IMR-90 (cell line): ENCODE measurements at regions not wholly inside any gene's neighbourhood (a gene's known extent, or its start where the extent isn't known, plus 50 kb on each side); places are given as distances from the start of the nearest gene placed in this dataset.

ENCODE experiments used
- ATAC-seq: fragments of 200-7000 bp; cut with Tn5 transposase; 2 replicates; pipeline ENCODE4 v1.9.1; 2020; ENCODE audit warnings: low read depth, mild to moderate bottlenecking, moderate library complexity
- BruUV-seq: library from RNA; stranded (reverse); fragments of 400-500 nt; replicated peaks from 2 replicates; lab custom pipeline; 2021; lab: Mats Ljungman, UMichigan
- CTCF ChIA-PET: fragments of 300-600 bp; formaldehyde crosslinking; extraction: SDS; loops from one replicate; lab custom pipeline; 2021; ENCODE audit warnings: antibody characterized with exemption; lab: Yijun Ruan, JAX
- POLR2A ChIA-PET: fragments of 300-600 bp; sonication (Branson Sonifier 250); formaldehyde crosslinking; loops from one replicate; lab custom pipeline; 2022; ENCODE audit warnings: antibody characterized with exemption; ENCODE audit not compliant: unreplicated experiment; lab: Charles Lee
- DNase-seq: peaks from one replicate; pipeline ENCODE4 v3.0.0; 2013
- H2AFZ ChIP-seq: replicated peaks from 2 replicates; pipeline ENCODE3; 2013; ENCODE audit warnings: low read length, mild to moderate bottlenecking; ENCODE audit not compliant: poor library complexity
- H2AK5ac ChIP-seq: 2 replicates; pipeline ENCODE4 v1.6.1; 2013; ENCODE audit warnings: low read depth, low read length, inconsistent platforms
- H2AK9ac ChIP-seq: replicated peaks from 2 replicates; pipeline ENCODE3; 2013; ENCODE audit warnings: mild to moderate bottlenecking, low read depth, low read length, moderate library complexity; ENCODE audit not compliant: poor library complexity
- H2BK120ac ChIP-seq: 2 replicates; pipeline ENCODE4 v1.6.1; 2013; ENCODE audit warnings: low read depth, low read length, inconsistent platforms
- H2BK15ac ChIP-seq: 3 replicates; pipeline ENCODE4 v1.6.1; 2013; ENCODE audit warnings: low read depth, low read length, inconsistent platforms
- H2BK20ac ChIP-seq: 2 replicates; pipeline ENCODE4 v1.6.1; 2013; ENCODE audit warnings: low read depth, mild to moderate bottlenecking, inconsistent platforms, low read length, moderate library complexity
- H2BK5ac ChIP-seq: 2 replicates; pipeline ENCODE4 v1.6.1; 2013; ENCODE audit warnings: mild to moderate bottlenecking, low read depth, low read length, inconsistent platforms; ENCODE audit not compliant: poor library complexity, severe bottlenecking
- H3K14ac ChIP-seq: replicated peaks from 2 replicates; pipeline ENCODE4 v1.6.1; 2013; ENCODE audit warnings: low read depth, low read length, inconsistent platforms
- H3K18ac ChIP-seq: 2 replicates; pipeline ENCODE4 v1.6.1; 2013; ENCODE audit warnings: low read depth, low read length, control low read depth
- H3K23ac ChIP-seq: 2 replicates; pipeline ENCODE4 v1.6.1; 2013; ENCODE audit warnings: low read depth, low read length, inconsistent platforms
- H3K27ac ChIP-seq: 2 replicates; pipeline ENCODE4 v1.5.1; 2013; ENCODE audit warnings: mild to moderate bottlenecking, control low read depth, low read length; ENCODE audit not compliant: insufficient read depth
- H3K27me3 ChIP-seq: 2 replicates; pipeline ENCODE4 v1.6.1; 2013; ENCODE audit warnings: low read length; ENCODE audit not compliant: control insufficient read depth, insufficient read depth
- H3K36me3 ChIP-seq: 2 replicates; pipeline ENCODE4 v1.6.1; 2013; ENCODE audit warnings: low read length, mixed read lengths; ENCODE audit not compliant: control insufficient read depth, insufficient read depth
- H3K4ac ChIP-seq: 2 replicates; pipeline ENCODE4 v1.6.1; 2013; ENCODE audit warnings: low read depth, low read length, inconsistent platforms
- H3K4me1 ChIP-seq: 2 replicates; pipeline ENCODE4 v1.6.1; 2013; ENCODE audit warnings: low read length, mixed read lengths; ENCODE audit not compliant: control insufficient read depth, insufficient read depth
- H3K4me2 ChIP-seq: 2 replicates; pipeline ENCODE4 v1.6.1; 2013; ENCODE audit warnings: low read depth, mild to moderate bottlenecking, control low read depth, low read length, moderate library complexity
- H3K4me3 ChIP-seq: 2 replicates; pipeline ENCODE4 v1.5.1; 2013; ENCODE audit warnings: low read depth, mild to moderate bottlenecking, control low read depth, low read length, moderate library complexity; ENCODE audit not compliant: insufficient read depth
- H3K56ac ChIP-seq: 2 replicates; pipeline ENCODE4 v1.6.1; 2013; ENCODE audit warnings: low read length, inconsistent platforms; ENCODE audit not compliant: insufficient read depth; ENCODE audit errors: extremely low read depth
- H3K79me1 ChIP-seq, 2 experiments: 2 replicates each; pipeline ENCODE4 v1.6.1; 2013; ENCODE audit warnings: low read length in 2 of 2, inconsistent platforms in 1 of 2, low read depth in 1 of 2
- H3K9ac ChIP-seq: 2 replicates; pipeline ENCODE4 v1.6.1; 2013; ENCODE audit warnings: low read depth, low read length, control low read depth
- H3K9me1 ChIP-seq: 2 replicates; pipeline ENCODE4 v1.6.1; 2013; ENCODE audit warnings: low read length, inconsistent platforms; ENCODE audit not compliant: insufficient read depth
- H3K9me3 ChIP-seq: 2 replicates; pipeline ENCODE4 v1.6.1; 2013; ENCODE audit warnings: low read length; ENCODE audit not compliant: control insufficient read depth, insufficient read depth
- H4K20me1 ChIP-seq: 2 replicates; pipeline ENCODE4 v1.6.1; 2013; ENCODE audit warnings: low read length, inconsistent platforms; ENCODE audit not compliant: insufficient read depth
- H4K5ac ChIP-seq: 2 replicates; pipeline ENCODE4 v1.6.1; 2013; ENCODE audit warnings: mild to moderate bottlenecking, low read depth, low read length, control low read depth
- H4K8ac ChIP-seq, 2 experiments: 2 replicates each; pipeline ENCODE4 v1.6.1; 2013; ENCODE audit warnings: low read depth in 2 of 2, low read length in 2 of 2, control low read depth in 1 of 2, inconsistent platforms in 1 of 2
- H4K91ac ChIP-seq: 2 replicates; pipeline ENCODE4 v1.6.1; 2013; ENCODE audit warnings: low read depth, low read length, inconsistent platforms; ENCODE audit not compliant: insufficient read depth
- BHLHE40 ChIP-seq: fragments of 150-350 bp; IDR thresholded peaks from 2 replicates; pipeline ENCODE4 v1.6.1; 2016; ENCODE audit warnings: mild to moderate bottlenecking, low read depth, low read length
- CEBPB ChIP-seq: IDR thresholded peaks from 2 replicates; pipeline ENCODE4 v1.6.1; 2012; ENCODE audit warnings: low read depth, low read length, improper control_type of control experiment
- CHD1 ChIP-seq: IDR thresholded peaks from 2 replicates; pipeline ENCODE4 v1.6.1; 2012; ENCODE audit warnings: low read depth, low read length, improper control_type of control experiment
- CTCF ChIP-seq: conservative IDR thresholded peaks from 2 replicates; pipeline ENCODE4 v1.5.1; 2012; ENCODE audit warnings: mild to moderate bottlenecking, low read depth, low read length, improper control_type of control experiment
- FOS ChIP-seq: fragments of 150-350 bp; IDR thresholded peaks from 2 replicates; pipeline ENCODE4 v1.6.1; 2016; ENCODE audit warnings: low read depth, low read length
- MAFK ChIP-seq: IDR thresholded peaks from 2 replicates; pipeline ENCODE4 v1.6.1; 2012; ENCODE audit warnings: low read depth, low read length, improper control_type of control experiment
- MAZ ChIP-seq: IDR thresholded peaks from 2 replicates; pipeline ENCODE4 v1.6.1; 2012; ENCODE audit warnings: low read depth, mild to moderate bottlenecking, low read length, improper control_type of control experiment, moderate library complexity, borderline replicate concordance
- MXI1 ChIP-seq: IDR thresholded peaks from 2 replicates; pipeline ENCODE4 v1.6.1; 2012; ENCODE audit warnings: low read depth, mild to moderate bottlenecking, low read length, moderate library complexity, borderline replicate concordance
- NFE2L2 ChIP-seq: fragments of 150-350 bp; IDR thresholded peaks from 2 replicates; pipeline ENCODE4 v1.6.1; 2016; ENCODE audit warnings: low read depth, mild to moderate bottlenecking, low read length
- POLR2A ChIP-seq: IDR thresholded peaks from 2 replicates; pipeline ENCODE4 v1.6.1; 2012; ENCODE audit warnings: mild to moderate bottlenecking, low read depth, low read length
- RAD21 ChIP-seq: IDR thresholded peaks from 2 replicates; pipeline ENCODE4 v1.6.1; 2012; ENCODE audit warnings: low read length, improper control_type of control experiment
- RCOR1 ChIP-seq: IDR thresholded peaks from 2 replicates; pipeline ENCODE4 v1.6.1; 2012; ENCODE audit warnings: mild to moderate bottlenecking, low read length, improper control_type of control experiment; ENCODE audit not compliant: insufficient replicate concordance
- RFX5 ChIP-seq: IDR thresholded peaks from 2 replicates; pipeline ENCODE4 v1.8.0; 2012; ENCODE audit warnings: low read depth, mild to moderate bottlenecking, low read length, moderate library complexity
- SMC3 ChIP-seq: fragments of 150-350 bp; IDR thresholded peaks from 2 replicates; pipeline ENCODE4 v1.6.1; 2016; ENCODE audit warnings: low read depth, mild to moderate bottlenecking, antibody characterized with exemption, low read length, moderate library complexity
- USF2 ChIP-seq: fragments of 150-350 bp; IDR thresholded peaks from 2 replicates; pipeline ENCODE4 v1.6.1; 2017; ENCODE audit warnings: mild to moderate bottlenecking, antibody characterized with exemption, low read length, low read depth
- WGBS, 2 experiments: methylation state at CpG; one replicate each; pipeline versions ENCODE4 v1.1.5 to v1.1.7; 2013; ENCODE audit warnings: missing lambda C conversion rate in 2 of 2; ENCODE audit not compliant: insufficient read length in 1 of 2; ENCODE audit errors: extremely low coverage in 2 of 2; 5-methylcytosine and 5-hydroxymethylcytosine counted together
- dilution Hi-C: fragments of 300-500 bp; cut with HindIII; formaldehyde crosslinking; loops from one replicate; pipeline ENCODE4 v1.14.3; 2018; ENCODE audit warnings: low sequenced_read_pairs; ENCODE audit not compliant: unreplicated experiment
- in situ Hi-C: fragments of 300-500 bp; cut with MboI; formaldehyde crosslinking; loops from 3 replicates; pipeline ENCODE4 v1.14.3; 2019; ENCODE audit warnings: low sequenced_read_pairs, inconsistent platforms, mixed read lengths
- intact Hi-C: fragments of 100-400 bp; cut with micrococcal nuclease; formaldehyde crosslinking; loops from 2 replicates; pipeline ENCODE4 v1.10.0; 2022
- TF ChIP-seq, protein P1 (sequence below): fragments of 150-350 bp; IDR thresholded peaks from 2 replicates; pipeline ENCODE4 v1.6.1; 2016; ENCODE audit warnings: low read depth, mild to moderate bottlenecking, low read length, moderate library complexity, borderline replicate concordance

- Histone ChIP-seq H3K23ac (no peak overlapping the region), H4K5ac (no peak overlapping the region), H2BK15ac (no peak overlapping the region), H3K4me1 (no peaks in the 10 kb centered on the region), H4K91ac (no peak overlapping the region), H3K4me3 (no peak overlapping the region), H4K20me1 (no peaks in the 10 kb centered on the region), H3K4ac (no peak overlapping the region), H3K56ac (no peak overlapping the region), H3K18ac (no peak overlapping the region), H3K9ac (no peak overlapping the region), H3K79me1 (no peaks in the 10 kb centered on the region), H3K4me2 (no peak overlapping the region), H3K14ac (no peak overlapping the region), H3K9me3 (no peaks in the 10 kb centered on the region), H4K8ac (no peak overlapping the region), H3K36me3 (no peaks in the 10 kb centered on the region), H3K27me3 (peaks cover 6% of the 10 kb centered on the region), H2AK5ac (no peak overlapping the region), H2BK120ac (no peak overlapping the region), H2AK9ac (no peak overlapping the region), H3K9me1 (no peaks in the 10 kb centered on the region), H2BK5ac (no peak overlapping the region), H3K27ac (no peak overlapping the region), H2BK20ac (no peak overlapping the region), H2AFZ (no peak overlapping the region)
- 52% methylated on average over 4 of the region's 4 CpGs; no CpG with 5 or more reads in 1 of the 2 experiments for WGBS, 2 experiments
- ChIA-PET CTCF (no interaction called here), POLR2A (no interaction called here)
- no peak for TF ChIP-seq RAD21
- TF ChIP-seq USF2, result no peak
- no peak for TF ChIP-seq MAFK
- no peak for TF ChIP-seq CHD1
- no peak for TF ChIP-seq CTCF
- no peak for TF ChIP-seq FOS
- TF ChIP-seq SMC3, result no peak
- TF ChIP-seq, protein P1, sequence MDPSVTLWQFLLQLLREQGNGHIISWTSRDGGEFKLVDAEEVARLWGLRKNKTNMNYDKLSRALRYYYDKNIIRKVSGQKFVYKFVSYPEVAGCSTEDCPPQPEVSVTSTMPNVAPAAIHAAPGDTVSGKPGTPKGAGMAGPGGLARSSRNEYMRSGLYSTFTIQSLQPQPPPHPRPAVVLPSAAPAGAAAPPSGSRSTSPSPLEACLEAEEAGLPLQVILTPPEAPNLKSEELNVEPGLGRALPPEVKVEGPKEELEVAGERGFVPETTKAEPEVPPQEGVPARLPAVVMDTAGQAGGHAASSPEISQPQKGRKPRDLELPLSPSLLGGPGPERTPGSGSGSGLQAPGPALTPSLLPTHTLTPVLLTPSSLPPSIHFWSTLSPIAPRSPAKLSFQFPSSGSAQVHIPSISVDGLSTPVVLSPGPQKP, result no peak
- no peak for TF ChIP-seq BHLHE40
- TF ChIP-seq POLR2A, result no peak
- TF ChIP-seq MXI1, result no peak
- TF ChIP-seq MAZ, result no peak
- TF ChIP-seq RCOR1, result no peak
- TF ChIP-seq NFE2L2, result no peak
- TF ChIP-seq RFX5, result no peak
- no peak for TF ChIP-seq CEBPB
- intact Hi-C loops, result no loop called here
- ATAC-seq, result no peak
- DNase-seq, result no peak
- in situ Hi-C loops, result no loop called here
- no TSS peak for BruUV-seq
- dilution Hi-C loops, result no loop called here
Observed at GRCh38 chr6:16035488-16036080, 93.3 kb upstream of the MYLIP start.
